GM23338 (cell line): ENCODE measurements at regions not wholly inside any gene's neighbourhood (a gene's known extent, or its start where the extent isn't known, plus 50 kb on each side); places are given as distances from the start of the nearest gene placed in this dataset.

ENCODE experiments used
- ATAC-seq: fragments of 200-7000 bp; cut with Tn5 transposase; 3 replicates; pipeline ENCODE4 v1.9.1; 2020
- DNase-seq: peaks from one replicate; pipeline ENCODE4 v3.0.0-alpha.2; 2015; ENCODE audit warnings: low spot score
- H2AFZ ChIP-seq: fragments of 200-600 bp; sonication (generic); 2 replicates; pipeline ENCODE4 v1.8.0; 2016; ENCODE audit warnings: antibody characterized with exemption, mild to moderate bottlenecking, moderate library complexity
- H3F3A ChIP-seq: fragments of 200-600 bp; sonication (generic); replicated peaks from 2 replicates; pipeline ENCODE4 v1.8.0; 2017; ENCODE audit warnings: antibody characterized with exemption, mixed run types, low read depth
- H3K27ac ChIP-seq: fragments of 200-600 bp; sonication (generic); 2 replicates; pipeline ENCODE4 v1.6.1; 2016; ENCODE audit warnings: low read depth
- H3K27me3 ChIP-seq: fragments of 200-600 bp; sonication (generic); 2 replicates; pipeline ENCODE4 v1.8.0; 2016; ENCODE audit warnings: mild to moderate bottlenecking, mixed run types, moderate library complexity; ENCODE audit not compliant: insufficient read depth
- H3K36me3 ChIP-seq: fragments of 200-600 bp; sonication (generic); 2 replicates; pipeline ENCODE4 v1.8.0; 2016; ENCODE audit warnings: mild to moderate bottlenecking; ENCODE audit not compliant: insufficient read depth
- H3K4me1 ChIP-seq: fragments of 200-600 bp; sonication (generic); 2 replicates; pipeline ENCODE4 v1.8.0; 2016; ENCODE audit warnings: mild to moderate bottlenecking, moderate library complexity; ENCODE audit not compliant: insufficient read depth
- H3K4me2 ChIP-seq: fragments of 200-600 bp; sonication (generic); 2 replicates; pipeline ENCODE4 v1.7.1; 2017; ENCODE audit warnings: mixed run types
- H3K4me3 ChIP-seq: fragments of 200-600 bp; sonication (generic); 2 replicates; pipeline ENCODE4 v1.6.1; 2016; ENCODE audit warnings: mixed run types
- H3K79me2 ChIP-seq: fragments of 200-600 bp; sonication (generic); replicated peaks from 2 replicates; pipeline ENCODE4 v1.8.0; 2017; ENCODE audit warnings: mild to moderate bottlenecking; ENCODE audit not compliant: insufficient read depth
- H3K9me2 ChIP-seq: fragments of 200-600 bp; sonication (generic); 2 replicates; pipeline ENCODE4 v1.8.0; 2017; ENCODE audit not compliant: insufficient read depth
- H4K20me1 ChIP-seq: fragments of 200-600 bp; sonication (generic); replicated peaks from 2 replicates; pipeline ENCODE4 v1.8.0; 2017; ENCODE audit warnings: mild to moderate bottlenecking; ENCODE audit not compliant: insufficient read depth
- H3K27ac Mint-ChIP-seq: 2 replicates; pipeline ENCODE4 v1.8.0; 2020; ENCODE audit warnings: inconsistent platforms, mild to moderate bottlenecking, moderate library complexity, mixed read lengths
- H3K27me3 Mint-ChIP-seq: 3 replicates; pipeline ENCODE4 v1.8.0; 2022; ENCODE audit warnings: low read depth, mild to moderate bottlenecking, moderate library complexity, mixed read lengths, inconsistent platforms; ENCODE audit not compliant: insufficient read depth, poor library complexity
- H3K36me3 Mint-ChIP-seq: 3 replicates; pipeline ENCODE4 v1.8.0; 2021; ENCODE audit warnings: low read depth, mild to moderate bottlenecking, inconsistent platforms, moderate library complexity, mixed read lengths
- H3K4me1 Mint-ChIP-seq: 3 replicates; pipeline ENCODE4 v1.8.0; 2020; ENCODE audit warnings: mild to moderate bottlenecking, inconsistent platforms, mixed read lengths
- H3K4me3 Mint-ChIP-seq: 3 replicates; pipeline ENCODE4 v1.8.0; 2021; ENCODE audit warnings: moderate library complexity, mild to moderate bottlenecking, inconsistent platforms, mixed read lengths
- H3K9me3 Mint-ChIP-seq: 3 replicates; pipeline ENCODE4 v1.8.0; 2020; ENCODE audit warnings: moderate library complexity, mild to moderate bottlenecking, inconsistent platforms, mixed read lengths
- CREB1 ChIP-seq: fragments of 250-450 bp; sonication (Bioruptor Pico); IDR thresholded peaks from 2 replicates; pipeline ENCODE4 v1.5.0; 2020; ENCODE audit warnings: low read depth, mild to moderate bottlenecking, moderate library complexity
- EZH2 ChIP-seq: fragments of 200-600 bp; sonication (generic); IDR thresholded peaks from one replicate; pipeline ENCODE4 v1.8.0; 2017; ENCODE audit warnings: antibody characterized with exemption, mild to moderate bottlenecking, low read depth; ENCODE audit not compliant: unreplicated experiment
- EZH2phosphoT487 ChIP-seq: fragments of 200-600 bp; sonication (generic); IDR thresholded peaks from one replicate; pipeline ENCODE4 v1.8.1; 2018; ENCODE audit warnings: antibody characterized with exemption; ENCODE audit not compliant: unreplicated experiment
- NANOG ChIP-seq: IDR thresholded peaks from 2 replicates; pipeline ENCODE4 v1.6.1; 2016; ENCODE audit warnings: antibody characterized with exemption, borderline replicate concordance
- POLR2AphosphoS5 ChIP-seq: IDR thresholded peaks from 2 replicates; pipeline ENCODE4 v1.6.1; 2016; ENCODE audit warnings: antibody characterized with exemption, low read depth
- REST ChIP-seq: IDR thresholded peaks from one replicate; pipeline ENCODE4 v1.6.1; 2018; ENCODE audit warnings: antibody characterized with exemption; ENCODE audit not compliant: unreplicated experiment
- STAT1 ChIP-seq: IDR thresholded peaks from one replicate; pipeline ENCODE4 v1.6.1; 2016; ENCODE audit warnings: antibody characterized with exemption; ENCODE audit not compliant: unreplicated experiment
- ZNF114 ChIP-seq: fragments of 250-450 bp; sonication (Bioruptor Pico); IDR thresholded peaks from 2 replicates; pipeline ENCODE4 v1.5.0; 2020; ENCODE audit warnings: mild to moderate bottlenecking, moderate library complexity
- ZNF462 ChIP-seq: fragments of 250-450 bp; sonication (Bioruptor Pico); IDR thresholded peaks from 2 replicates; pipeline ENCODE4 v1.5.0; 2020; ENCODE audit warnings: mild to moderate bottlenecking, moderate library complexity
- TF ChIP-seq, protein P1 (sequence below), 2 experiments: fragments of 200-600 bp in 1 of 2; sonication (generic) in 1 of 2; conservative IDR thresholded peaks; 2 replicates each; pipeline versions ENCODE4 v1.5.1 to v1.6.1; 2016 to 2017; ENCODE audit warnings: antibody characterized with exemption in 2 of 2, low read depth in 2 of 2, mild to moderate bottlenecking in 2 of 2, moderate library complexity in 1 of 2
- TF ChIP-seq, protein P2 (sequence below): IDR thresholded peaks from 2 replicates; pipeline ENCODE4 v1.6.1; 2016; ENCODE audit warnings: antibody characterized with exemption

DNA sequence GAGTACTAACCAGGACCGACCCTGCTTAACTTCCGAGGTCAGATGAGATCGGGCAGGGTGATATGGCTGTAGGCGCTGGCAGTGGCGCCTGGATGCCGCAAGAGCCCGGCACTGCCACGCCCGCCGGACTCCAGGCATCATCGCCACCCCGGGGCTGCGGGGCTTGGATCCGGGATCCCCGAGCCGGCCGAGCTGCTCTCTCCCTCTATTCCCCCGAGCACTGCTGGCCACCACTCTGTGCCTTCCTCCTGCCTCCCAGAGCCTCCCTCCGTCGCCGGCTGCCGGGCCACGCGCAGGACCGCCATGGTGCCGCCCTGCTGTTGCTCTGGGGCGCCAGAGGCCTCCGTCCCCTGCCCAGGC is 153.2 kb upstream of the ALG10B start (continued):
- TF ChIP-seq, protein P1, sequence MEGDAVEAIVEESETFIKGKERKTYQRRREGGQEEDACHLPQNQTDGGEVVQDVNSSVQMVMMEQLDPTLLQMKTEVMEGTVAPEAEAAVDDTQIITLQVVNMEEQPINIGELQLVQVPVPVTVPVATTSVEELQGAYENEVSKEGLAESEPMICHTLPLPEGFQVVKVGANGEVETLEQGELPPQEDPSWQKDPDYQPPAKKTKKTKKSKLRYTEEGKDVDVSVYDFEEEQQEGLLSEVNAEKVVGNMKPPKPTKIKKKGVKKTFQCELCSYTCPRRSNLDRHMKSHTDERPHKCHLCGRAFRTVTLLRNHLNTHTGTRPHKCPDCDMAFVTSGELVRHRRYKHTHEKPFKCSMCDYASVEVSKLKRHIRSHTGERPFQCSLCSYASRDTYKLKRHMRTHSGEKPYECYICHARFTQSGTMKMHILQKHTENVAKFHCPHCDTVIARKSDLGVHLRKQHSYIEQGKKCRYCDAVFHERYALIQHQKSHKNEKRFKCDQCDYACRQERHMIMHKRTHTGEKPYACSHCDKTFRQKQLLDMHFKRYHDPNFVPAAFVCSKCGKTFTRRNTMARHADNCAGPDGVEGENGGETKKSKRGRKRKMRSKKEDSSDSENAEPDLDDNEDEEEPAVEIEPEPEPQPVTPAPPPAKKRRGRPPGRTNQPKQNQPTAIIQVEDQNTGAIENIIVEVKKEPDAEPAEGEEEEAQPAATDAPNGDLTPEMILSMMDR (conservative IDR thresholded peaks at IDR 0.05; ENCODE audit: low read depth in 2 of 2): no peak

DNA sequence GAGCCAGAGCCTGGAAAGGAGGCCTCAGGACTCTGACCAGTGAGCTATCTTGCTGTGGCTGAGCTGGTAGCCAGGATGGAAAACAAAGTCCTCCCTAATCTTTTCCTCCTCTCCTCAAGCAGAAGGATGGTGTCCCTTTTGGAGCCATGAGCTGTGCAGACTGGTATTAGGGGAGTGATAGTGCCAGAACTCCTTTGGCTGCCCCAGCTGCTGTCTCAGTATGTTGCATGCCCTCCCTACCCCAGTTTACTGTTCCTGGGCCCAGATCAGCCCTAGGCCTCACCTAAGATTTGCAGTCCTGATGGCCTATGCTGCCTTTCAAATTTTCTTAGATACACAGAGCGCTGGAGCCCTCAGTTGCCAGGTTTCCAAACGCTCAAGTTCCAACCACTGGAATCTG is 150.3 kb upstream of the ALG10B start:
- no peaks in the 10 kb centered on the region for H4K20me1 ChIP-seq
- H3K4me2 ChIP-seq: no peak overlapping the region
- H3K27me3 ChIP-seq: no peaks in the 10 kb centered on the region
- H3K79me2 ChIP-seq: no peaks in the 10 kb centered on the region
- DNase-seq (no peak), ATAC-seq (no peak)
- no peak overlapping the region for H2AFZ ChIP-seq
- H3K4me3 ChIP-seq: no peak overlapping the region
- Mint-ChIP-seq H3K9me3 (peaks cover 90% of the 10 kb centered on the region), H3K27ac (no peak overlapping the region), H3K36me3 (peaks cover 36% of the 10 kb centered on the region), H3K27me3 (peaks cover 3% of the 10 kb centered on the region), H3K4me1 (no peaks in the 10 kb centered on the region), H3K4me3 (no peak overlapping the region)
- H3K36me3 ChIP-seq: no peaks in the 10 kb centered on the region
- no peaks in the 10 kb centered on the region for H3K4me1 ChIP-seq
- no peaks in the 10 kb centered on the region for H3F3A ChIP-seq
- no peak overlapping the region for H3K27ac ChIP-seq
- H3K9me2 ChIP-seq: no peaks in the 10 kb centered on the region
- TF ChIP-seq, protein P1 (conservative IDR thresholded peaks at IDR 0.05; ENCODE audit: low read depth in 2 of 2): no peak
- no peak for TF ChIP-seq CREB1 (CRISPR knock-in tag)
- TF ChIP-seq ZNF114 (CRISPR knock-in tag): no peak
- TF ChIP-seq POLR2AphosphoS5: no peak
- no peak for TF ChIP-seq REST
- no peak for TF ChIP-seq EZH2
- no peak for TF ChIP-seq ZNF462 (CRISPR knock-in tag)
- no peak for TF ChIP-seq EZH2phosphoT487
- TF ChIP-seq STAT1: no peak
- no peak for TF ChIP-seq NANOG
- TF ChIP-seq, protein P2, sequence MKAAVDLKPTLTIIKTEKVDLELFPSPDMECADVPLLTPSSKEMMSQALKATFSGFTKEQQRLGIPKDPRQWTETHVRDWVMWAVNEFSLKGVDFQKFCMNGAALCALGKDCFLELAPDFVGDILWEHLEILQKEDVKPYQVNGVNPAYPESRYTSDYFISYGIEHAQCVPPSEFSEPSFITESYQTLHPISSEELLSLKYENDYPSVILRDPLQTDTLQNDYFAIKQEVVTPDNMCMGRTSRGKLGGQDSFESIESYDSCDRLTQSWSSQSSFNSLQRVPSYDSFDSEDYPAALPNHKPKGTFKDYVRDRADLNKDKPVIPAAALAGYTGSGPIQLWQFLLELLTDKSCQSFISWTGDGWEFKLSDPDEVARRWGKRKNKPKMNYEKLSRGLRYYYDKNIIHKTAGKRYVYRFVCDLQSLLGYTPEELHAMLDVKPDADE: no peak
